Glutamatergic neuron (in vitro differentiated cells): ENCODE measurements at regions not wholly inside any gene's neighbourhood (a gene's known extent, or its start where the extent isn't known, plus 50 kb on each side); places are given as distances from the start of the nearest gene placed in this dataset.

Experiments used
- DNase-seq: peaks from one replicate; pipeline ENCODE4 v3.0.0; 2022
- H3K27ac Mint-ChIP-seq: one replicate; pipeline ENCODE4 v1.8.0; 2020; ENCODE audit warnings: mild to moderate bottlenecking, mixed read lengths, inconsistent platforms; ENCODE audit not compliant: unreplicated experiment
- H3K27me3 Mint-ChIP-seq: one replicate; pipeline ENCODE4 v1.8.0; 2020; ENCODE audit warnings: mild to moderate bottlenecking, moderate library complexity, mixed read lengths, inconsistent platforms; ENCODE audit not compliant: unreplicated experiment
- H3K36me3 Mint-ChIP-seq: one replicate; pipeline ENCODE4 v1.8.0; 2020; ENCODE audit warnings: mild to moderate bottlenecking, mixed read lengths, inconsistent platforms; ENCODE audit not compliant: unreplicated experiment
- H3K4me1 Mint-ChIP-seq: one replicate; pipeline ENCODE4 v1.8.0; 2020; ENCODE audit warnings: mild to moderate bottlenecking, low read depth, mixed read lengths, inconsistent platforms; ENCODE audit not compliant: unreplicated experiment
- H3K4me3 Mint-ChIP-seq: one replicate; pipeline ENCODE4 v1.8.0; 2020; ENCODE audit warnings: mild to moderate bottlenecking, mixed read lengths, inconsistent platforms; ENCODE audit not compliant: unreplicated experiment
- H3K9me3 Mint-ChIP-seq: one replicate; pipeline ENCODE4 v1.8.0; 2020; ENCODE audit warnings: mild to moderate bottlenecking, moderate library complexity, mixed read lengths, inconsistent platforms; ENCODE audit not compliant: unreplicated experiment
- TF ChIP-seq, protein P1 (sequence below): fragments of 200-600 bp; sonication (generic); IDR thresholded peaks from one replicate; pipeline ENCODE4 v1.5.0; 2021; ENCODE audit not compliant: partially characterized antibody, unreplicated experiment

DNA sequence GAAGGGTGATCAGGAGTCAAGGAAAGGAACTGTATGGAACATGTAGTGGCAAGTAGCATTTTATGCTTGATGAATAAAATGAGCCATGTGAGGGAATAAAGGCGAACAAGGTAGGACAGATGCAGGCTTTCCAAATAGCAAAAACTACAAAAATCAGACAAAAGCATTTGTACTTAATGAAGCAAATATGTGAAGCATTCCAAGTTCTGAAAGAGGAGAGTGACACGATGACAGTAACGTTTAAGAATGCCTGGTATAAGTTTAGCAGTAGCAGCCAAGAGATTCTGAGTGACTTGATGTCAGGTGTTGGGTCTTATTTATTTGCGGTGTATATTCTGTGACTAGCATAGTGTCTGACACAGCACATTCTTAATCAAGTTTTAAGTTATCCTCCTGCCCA lies 408.2 kb upstream of the RASGRP1 start:
- H3K27ac Mint-ChIP-seq: no peak overlapping the region

DNA sequence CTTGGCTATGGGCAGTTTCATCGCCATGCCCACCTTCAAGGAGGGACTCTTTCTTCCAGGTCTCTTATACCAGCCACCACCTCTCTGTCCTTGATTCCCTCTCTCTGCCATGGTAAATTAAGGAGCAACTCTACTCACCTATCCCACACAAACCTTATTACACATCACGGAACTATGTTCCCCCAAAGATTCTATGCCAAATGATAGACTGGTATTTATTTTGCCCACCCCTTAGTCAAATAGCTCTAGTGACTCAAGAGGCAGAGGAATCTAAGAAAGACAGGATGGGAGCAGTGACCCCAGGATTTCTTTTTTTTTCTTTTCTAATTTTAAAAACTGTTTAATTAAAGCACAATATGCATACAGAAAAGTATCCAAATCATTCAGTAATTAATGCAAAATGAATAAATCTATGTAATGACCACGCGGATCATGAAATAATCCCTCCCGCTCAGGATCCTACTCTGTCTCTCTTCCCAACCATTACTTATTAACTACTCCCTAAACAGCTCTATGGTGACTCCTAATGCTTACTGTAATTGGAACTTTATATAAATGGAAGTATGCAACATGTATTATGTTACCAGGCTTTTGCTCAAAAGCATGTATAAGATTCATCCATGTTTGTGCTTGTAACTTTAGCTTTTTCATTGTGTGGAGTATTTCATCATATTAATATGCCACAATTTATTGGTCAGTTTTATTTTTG lies 410.8 kb upstream of the RASGRP1 start:
- Mint-ChIP-seq H3K27me3 (no peaks in the 10 kb centered on the region), H3K9me3 (peaks cover 1% of the 10 kb centered on the region), H3K4me3 (no peak overlapping the region), H3K27ac (no peak overlapping the region), H3K36me3 (no peaks in the 10 kb centered on the region), H3K4me1 (no peaks in the 10 kb centered on the region)
- no peak for DNase-seq
- TF ChIP-seq, protein P1, sequence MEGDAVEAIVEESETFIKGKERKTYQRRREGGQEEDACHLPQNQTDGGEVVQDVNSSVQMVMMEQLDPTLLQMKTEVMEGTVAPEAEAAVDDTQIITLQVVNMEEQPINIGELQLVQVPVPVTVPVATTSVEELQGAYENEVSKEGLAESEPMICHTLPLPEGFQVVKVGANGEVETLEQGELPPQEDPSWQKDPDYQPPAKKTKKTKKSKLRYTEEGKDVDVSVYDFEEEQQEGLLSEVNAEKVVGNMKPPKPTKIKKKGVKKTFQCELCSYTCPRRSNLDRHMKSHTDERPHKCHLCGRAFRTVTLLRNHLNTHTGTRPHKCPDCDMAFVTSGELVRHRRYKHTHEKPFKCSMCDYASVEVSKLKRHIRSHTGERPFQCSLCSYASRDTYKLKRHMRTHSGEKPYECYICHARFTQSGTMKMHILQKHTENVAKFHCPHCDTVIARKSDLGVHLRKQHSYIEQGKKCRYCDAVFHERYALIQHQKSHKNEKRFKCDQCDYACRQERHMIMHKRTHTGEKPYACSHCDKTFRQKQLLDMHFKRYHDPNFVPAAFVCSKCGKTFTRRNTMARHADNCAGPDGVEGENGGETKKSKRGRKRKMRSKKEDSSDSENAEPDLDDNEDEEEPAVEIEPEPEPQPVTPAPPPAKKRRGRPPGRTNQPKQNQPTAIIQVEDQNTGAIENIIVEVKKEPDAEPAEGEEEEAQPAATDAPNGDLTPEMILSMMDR: no peak

More for the DNA sequence above, 408.2 kb upstream of the RASGRP1 start:
- H3K9me3 Mint-ChIP-seq: peaks cover 1% of the 10 kb centered on the region
- no peak overlapping the region for H3K4me3 Mint-ChIP-seq
- no peak for DNase-seq
- H3K4me1 Mint-ChIP-seq: no peaks in the 10 kb centered on the region
- H3K27me3 Mint-ChIP-seq: no peaks in the 10 kb centered on the region
- TF ChIP-seq, protein P1: no peak
- no peaks in the 10 kb centered on the region for H3K36me3 Mint-ChIP-seq

DNA sequence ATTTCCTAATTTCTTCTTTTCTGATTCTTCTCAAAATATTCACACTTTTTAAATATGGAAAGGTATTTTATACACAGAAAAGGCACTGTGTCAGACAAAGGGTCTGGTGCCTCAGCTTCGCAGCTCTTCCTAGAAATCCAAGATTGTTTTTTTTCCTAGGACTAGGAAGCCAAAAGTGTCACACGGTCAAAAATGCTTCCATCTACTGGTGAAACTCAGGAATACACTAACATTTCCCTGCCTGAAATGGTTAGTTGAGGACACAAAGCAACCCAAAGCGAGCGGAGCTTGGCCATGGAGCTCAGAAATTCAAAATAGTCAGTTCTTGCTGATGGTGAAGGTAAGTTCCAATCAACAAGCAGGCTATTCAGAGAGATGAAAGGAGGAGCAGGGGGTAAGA lies 426.5 kb upstream of the RASGRP1 start:
- H3K27me3 Mint-ChIP-seq: no peaks in the 10 kb centered on the region
- no peak for DNase-seq

DNA sequence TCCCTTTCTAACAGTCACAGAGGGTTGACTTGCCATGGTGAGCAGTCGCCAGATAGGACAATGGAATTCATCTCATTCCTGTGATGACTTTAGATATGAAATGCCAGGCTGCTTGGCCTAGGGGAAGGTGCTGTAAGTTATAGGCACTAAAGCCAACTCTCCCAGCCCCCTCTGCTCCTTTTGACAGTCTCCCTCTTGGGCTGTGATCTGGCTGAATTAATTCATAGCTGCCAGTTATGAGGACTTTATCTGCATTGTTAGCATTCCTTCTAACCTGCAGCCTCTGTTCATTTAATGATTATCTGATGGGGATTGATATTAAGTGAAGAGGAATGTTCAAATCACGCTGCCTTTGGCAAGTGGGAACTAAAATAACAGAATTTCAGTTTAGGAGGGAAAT lies 427.1 kb upstream of the RASGRP1 start:
- no peak for DNase-seq
- H3K27me3 Mint-ChIP-seq: no peaks in the 10 kb centered on the region
- TF ChIP-seq, protein P1: no peak
- H3K4me1 Mint-ChIP-seq: no peaks in the 10 kb centered on the region
- no peak overlapping the region for H3K27ac Mint-ChIP-seq
- no peaks in the 10 kb centered on the region for H3K36me3 Mint-ChIP-seq
- no peaks in the 10 kb centered on the region for H3K9me3 Mint-ChIP-seq
- H3K4me3 Mint-ChIP-seq: no peak overlapping the region

More for the DNA sequence above, 426.5 kb upstream of the RASGRP1 start:
- Mint-ChIP-seq H3K4me3 (no peak overlapping the region), H3K4me1 (no peaks in the 10 kb centered on the region), H3K9me3 (no peaks in the 10 kb centered on the region), H3K36me3 (no peaks in the 10 kb centered on the region), H3K27ac (no peak overlapping the region)
- TF ChIP-seq, protein P1: peak; percentile 72

DNA sequence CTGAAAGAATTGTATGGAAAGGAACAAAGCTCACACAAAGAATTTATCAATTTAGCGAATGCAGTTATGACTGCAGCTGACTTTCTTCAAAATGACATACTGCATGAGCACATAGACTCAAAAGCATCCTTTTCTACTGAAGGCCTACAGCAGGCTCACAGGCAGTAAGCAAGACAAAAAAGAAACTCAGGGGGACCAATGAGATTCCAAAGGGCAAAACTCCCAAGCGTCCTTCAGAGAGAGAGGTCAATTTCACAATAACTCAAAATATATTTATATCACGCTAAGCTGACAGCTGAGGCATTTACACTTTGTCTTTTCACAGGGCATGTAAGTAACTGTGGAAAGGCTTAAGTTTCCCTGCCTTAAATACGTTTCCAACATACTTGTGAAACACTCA lies 427.9 kb upstream of the RASGRP1 start:
- no peaks in the 10 kb centered on the region for H3K9me3 Mint-ChIP-seq
- H3K27ac Mint-ChIP-seq: no peak overlapping the region
- no peak overlapping the region for H3K4me3 Mint-ChIP-seq
- no peaks in the 10 kb centered on the region for H3K27me3 Mint-ChIP-seq
- TF ChIP-seq, protein P1: no peak
- no peak for DNase-seq
- no peaks in the 10 kb centered on the region for H3K4me1 Mint-ChIP-seq
- H3K36me3 Mint-ChIP-seq: no peaks in the 10 kb centered on the region
